ENCODE measurements at regions not wholly inside any gene's neighbourhood (a gene's known extent, or its start where the extent isn't known, plus 50 kb on each side); places are given as distances from the start of the nearest gene placed in this dataset.

GRCh38 chr4:107275225-107275624 is 239.1 kb upstream of the DKK2 start:
- H3K36me3 ChIP-seq, result no peaks in the 10 kb centered on the region
- intact Hi-C loops (cut with DNase I; ENCODE audit: low total_unique reads), result no loop called here

DNA sequence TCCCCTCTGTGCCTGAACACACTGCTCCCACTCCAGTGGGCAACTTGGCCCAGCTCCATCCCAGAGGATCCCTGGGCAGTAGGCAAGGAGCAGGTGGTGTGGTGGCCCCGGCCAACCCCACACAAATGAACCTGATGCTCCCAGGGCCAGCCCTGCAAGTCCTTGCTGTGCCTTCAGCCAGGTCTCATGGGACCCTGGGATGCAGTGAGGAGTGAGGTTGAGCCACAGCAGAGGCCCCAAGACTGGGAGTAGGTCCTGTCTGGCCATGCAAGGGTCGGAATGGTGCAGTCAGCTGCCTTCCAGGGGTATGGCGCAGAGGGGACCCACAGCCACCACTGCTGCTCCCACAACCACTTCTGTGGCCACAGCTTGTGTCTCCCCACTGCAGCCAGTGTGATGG is 234.5 kb upstream of the DKK2 start:
- Histone ChIP-seq H3K9me3 (no peaks in the 10 kb centered on the region), H3K4me1 (no peaks in the 10 kb centered on the region), H3K27ac (no peak overlapping the region), H3K36me3 (no peaks in the 10 kb centered on the region), H3K27me3 (no peaks in the 10 kb centered on the region), H3K4me3 (no peak overlapping the region)
- in situ Hi-C loops (cut with MboI; ENCODE audit: low sequenced_read_pairs in 4 of 4) (no loop called here), intact Hi-C loops (cut with DNase I; ENCODE audit: low total_unique reads) (no loop called here)
- ATAC-seq (no peak), DNase-seq (no peak)
- no peak for TF ChIP-seq CTCF (IDR thresholded peaks at IDR 0.05 in 4 of 5, conservative IDR thresholded peaks at IDR 0.05 in 1 of 5)
- TF ChIP-seq POLR2A (IDR thresholded peaks at IDR 0.05), result no peak

More at GRCh38 chr4:107275225-107275624, 239.1 kb upstream of the DKK2 start:
- in situ Hi-C loops (cut with MboI; ENCODE audit: low sequenced_read_pairs in 4 of 4), result no loop called here
- H3K4me3 ChIP-seq, result no peak overlapping the region
- H3K4me1 ChIP-seq, result no peaks in the 10 kb centered on the region
- H3K9me3 ChIP-seq, result no peaks in the 10 kb centered on the region
- ATAC-seq (no peak), DNase-seq (no peak)
- TF ChIP-seq CTCF (IDR thresholded peaks at IDR 0.05 in 4 of 5, conservative IDR thresholded peaks at IDR 0.05 in 1 of 5) (no peak), POLR2A (IDR thresholded peaks at IDR 0.05) (no peak)
- H3K27me3 ChIP-seq, result no peaks in the 10 kb centered on the region
- H3K27ac ChIP-seq, result no peak overlapping the region

GRCh38 chr4:107269175-107269574 is 233.1 kb upstream of the DKK2 start:
- in situ Hi-C loops (cut with MboI; ENCODE audit: low sequenced_read_pairs in 4 of 4) (no loop called here), intact Hi-C loops (cut with DNase I; ENCODE audit: low total_unique reads) (no loop called here)
- H3K27me3 ChIP-seq, result no peaks in the 10 kb centered on the region
- H3K9me3 ChIP-seq, result no peaks in the 10 kb centered on the region
- no peak for DNase-seq
- H3K36me3 ChIP-seq, result no peaks in the 10 kb centered on the region
- H3K27ac ChIP-seq, result no peak overlapping the region
- H3K4me3 ChIP-seq, result no peak overlapping the region
- no peaks in the 10 kb centered on the region for H3K4me1 ChIP-seq
- no peak for ATAC-seq
- TF ChIP-seq POLR2A (IDR thresholded peaks at IDR 0.05), result no peak
- TF ChIP-seq CTCF (IDR thresholded peaks at IDR 0.05 in 4 of 5, conservative IDR thresholded peaks at IDR 0.05 in 1 of 5), result no peak

DNA sequence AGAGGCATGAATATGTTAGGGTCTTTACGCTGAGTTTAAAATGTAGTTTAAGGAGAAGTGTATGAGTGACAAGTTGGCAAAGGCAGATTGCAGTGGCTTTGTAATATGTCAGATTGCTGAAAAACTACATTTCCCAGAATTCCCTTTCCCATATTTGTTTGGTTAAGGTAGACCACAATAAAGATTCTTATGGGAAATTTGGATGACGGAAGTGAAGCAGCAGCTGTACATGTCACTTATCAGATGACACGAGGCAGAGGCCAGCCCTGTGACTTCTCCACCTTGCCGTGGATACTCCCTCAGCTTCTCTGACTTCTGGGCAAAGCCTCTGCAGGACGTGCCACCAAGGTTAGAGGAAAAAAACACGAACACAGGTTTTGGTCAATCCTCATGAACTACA is 229.7 kb upstream of the DKK2 start:
- ATAC-seq (no peak), DNase-seq (no peak)
- Histone ChIP-seq H3K4me1 (no peaks in the 10 kb centered on the region), H3K27me3 (no peaks in the 10 kb centered on the region), H3K9me3 (no peaks in the 10 kb centered on the region), H3K4me3 (no peak overlapping the region), H3K36me3 (no peaks in the 10 kb centered on the region), H3K27ac (no peak overlapping the region)
- TF ChIP-seq POLR2A (IDR thresholded peaks at IDR 0.05), result no peak
- no peak for TF ChIP-seq CTCF (IDR thresholded peaks at IDR 0.05 in 4 of 5, conservative IDR thresholded peaks at IDR 0.05 in 1 of 5)
- intact Hi-C loops (cut with DNase I; ENCODE audit: low total_unique reads), result no loop called here
- in situ Hi-C loops (cut with MboI; ENCODE audit: low sequenced_read_pairs in 4 of 4), result no loop called here

GRCh38 chr4:107261241-107261874 is 225.2 kb upstream of the DKK2 start:
- no peaks in the 10 kb centered on the region for H3K27me3 ChIP-seq
- in situ Hi-C loops (cut with MboI; ENCODE audit: low sequenced_read_pairs in 4 of 4), result no loop called here
- H3K36me3 ChIP-seq, result no peaks in the 10 kb centered on the region
- no peak overlapping the region for H3K4me3 ChIP-seq
- no peaks in the 10 kb centered on the region for H3K4me1 ChIP-seq
- ATAC-seq (no peak), DNase-seq (no peak)
- TF ChIP-seq CTCF (IDR thresholded peaks at IDR 0.05 in 4 of 5, conservative IDR thresholded peaks at IDR 0.05 in 1 of 5) (no peak), POLR2A (IDR thresholded peaks at IDR 0.05) (no peak)
- H3K27ac ChIP-seq, result no peak overlapping the region
- intact Hi-C loops (cut with DNase I; ENCODE audit: low total_unique reads), result no loop called here
- H3K9me3 ChIP-seq, result no peaks in the 10 kb centered on the region

All from gastrocnemius medialis (tissue), 4 donors.